CD4-positive, alpha-beta T cell treated with Interleukin-4 for 1 hour (primary cell): ENCODE measurements at regions not wholly inside any gene's neighbourhood (a gene's known extent, or its start where the extent isn't known, plus 50 kb on each side); places are given as distances from the start of the nearest gene placed in this dataset.

Experiments
- DNase-seq, 2 donors: peaks; one replicate each; pipeline ENCODE4 v3.0.0-alpha.2; 2020 to 2022

- no peak for DNase-seq
Measured at GRCh38 chr6:122078481-122078880, 321.0 kb upstream of the HSF2 start.

- no peak for DNase-seq
Measured at GRCh38 chr6:122079916-122080315, 319.5 kb upstream of the HSF2 start.

GRCh38 chr6:122081921-122082320 lies 317.5 kb upstream of the HSF2 start:
- no peak for DNase-seq

- DNase-seq, result no peak
Measured at GRCh38 chr6:122082370-122082769, 317.1 kb upstream of the HSF2 start.

- no peak for DNase-seq
Measured at GRCh38 chr6:122092366-122092765, 307.1 kb upstream of the HSF2 start.

GRCh38 chr6:122098201-122098678 lies 301.2 kb upstream of the HSF2 start:
- no peak for DNase-seq

- no peak for DNase-seq
Measured at GRCh38 chr6:122102026-122102425, 297.4 kb upstream of the HSF2 start.

- DNase-seq, result no peak
Measured at GRCh38 chr6:122107256-122107852, 292.1 kb upstream of the HSF2 start.

- DNase-seq, result no peak
Measured at GRCh38 chr6:122109075-122109474, 290.4 kb upstream of the HSF2 start.

- DNase-seq, result no peak
Measured at GRCh38 chr6:122114717-122115116, 284.7 kb upstream of the HSF2 start.

GRCh38 chr6:122116119-122116834 lies 283.2 kb upstream of the HSF2 start:
- no peak for DNase-seq

- no peak for DNase-seq
Measured at GRCh38 chr6:122116835-122117627, 282.4 kb upstream of the HSF2 start.

- DNase-seq, result no peak
Measured at GRCh38 chr6:122118945-122119506, 280.4 kb upstream of the HSF2 start.

GRCh38 chr6:122122202-122122601 lies 277.2 kb upstream of the HSF2 start:
- DNase-seq, result no peak

GRCh38 chr6:122122686-122123085 lies 276.8 kb upstream of the HSF2 start:
- no peak for DNase-seq

- DNase-seq, result no peak
Measured at GRCh38 chr6:122124908-122125307, 274.5 kb upstream of the HSF2 start.

- no peak for DNase-seq
Measured at GRCh38 chr6:122126894-122127293, 272.6 kb upstream of the HSF2 start.

GRCh38 chr6:122128445-122128844 lies 271.0 kb upstream of the HSF2 start:
- no peak for DNase-seq

- DNase-seq, result no peak
Measured at GRCh38 chr6:122129313-122130025, 270.0 kb upstream of the HSF2 start.

- no peak for DNase-seq
Measured at GRCh38 chr6:122130026-122130348, 269.5 kb upstream of the HSF2 start.

- DNase-seq, result no peak
Measured at GRCh38 chr6:122130518-122130917, 268.9 kb upstream of the HSF2 start.

- DNase-seq, result no peak
Measured at GRCh38 chr6:122136386-122136785, 263.1 kb upstream of the HSF2 start.

GRCh38 chr6:122140031-122140430 lies 259.4 kb upstream of the HSF2 start:
- no peak for DNase-seq
